ENCODE measurements at regions not wholly inside any gene's neighbourhood (a gene's known extent, or its start where the extent isn't known, plus 50 kb on each side); places are given as distances from the start of the nearest gene placed in this dataset.

GRCh38 chr6:132910759-132911158, 96.4 kb downstream of the RPS12 start:
- no peaks in the 10 kb centered on the region for H3K79me1 ChIP-seq (ENCODE audit: low read depth, low read length)
- H2AFZ ChIP-seq (ENCODE audit: low read length) = no peak overlapping the region
- H2AK5ac ChIP-seq (ENCODE audit: low read depth, low read length) = no peak overlapping the region
- no peak overlapping the region for H4K8ac ChIP-seq (ENCODE audit: extremely low read depth, insufficient read depth, low read length)
- H3K27me3 ChIP-seq (replicated peaks in 1 of 4; ENCODE audit: control insufficient read depth in 3 of 4, extremely low read depth in 1 of 4, insufficient read depth in 3 of 4, low read length in 3 of 4) = no peaks in the 10 kb centered on the region
- H3K79me2 ChIP-seq (ENCODE audit: control insufficient read depth in 1 of 2, insufficient read depth in 2 of 2, low read length in 2 of 2) = no peaks in the 10 kb centered on the region
- H2BK20ac ChIP-seq (ENCODE audit: low read length) = no peak overlapping the region
- no peak overlapping the region for H3K56ac ChIP-seq (replicated peaks; ENCODE audit: insufficient read length, low read depth, low read length)
- H3K9ac ChIP-seq (replicated peaks in 1 of 4; ENCODE audit: extremely low read depth in 1 of 4, low read depth in 3 of 4, low read length in 3 of 4) = no peak overlapping the region
- no peak overlapping the region for H3K18ac ChIP-seq (ENCODE audit: extremely low read depth, low read length)
- no peaks in the 10 kb centered on the region for H3K9me3 ChIP-seq (ENCODE audit: insufficient read depth in 2 of 2, low read depth in 1 of 2, low read length in 1 of 2)
- no peak overlapping the region for H3K23ac ChIP-seq (ENCODE audit: insufficient read length)
- POLR2A ChIA-PET (ENCODE audit: partially characterized antibody) = interaction anchor here (1.1 kb wide), 1 partner anchor 92 kb away, joined by 3 read pairs; no protein-coding TSS in a partner anchor
- H3K27ac ChIP-seq (ENCODE audit: low read depth, low read length) = no peak overlapping the region
- H2BK5ac ChIP-seq (ENCODE audit: low read depth, low read length) = no peak overlapping the region
- H3K36me3 ChIP-seq (ENCODE audit: control insufficient read depth in 2 of 4, insufficient read depth in 4 of 4, low read length in 3 of 4) = no peaks in the 10 kb centered on the region
- no peaks in the 10 kb centered on the region for H3K23me2 ChIP-seq (ENCODE audit: low read depth, low read length)
- no peak overlapping the region for H2BK15ac ChIP-seq (ENCODE audit: low read length)
- no peak overlapping the region for H3K14ac ChIP-seq (ENCODE audit: insufficient read length)
- H4K20me1 ChIP-seq (replicated peaks in 1 of 2; ENCODE audit: control insufficient read depth in 1 of 2, insufficient read depth in 2 of 2, low read length in 2 of 2) = no peaks in the 10 kb centered on the region
- no peak overlapping the region for H2BK120ac ChIP-seq (replicated peaks; ENCODE audit: low read depth, low read length)
- no peak overlapping the region for H4K5ac ChIP-seq (ENCODE audit: insufficient read length, low read depth, low read length)
- 92% methylated on average over 2 of the region's 2 CpGs; no CpG with 5 or more reads in 1 of the 2 experiments for WGBS, 2 experiments (ENCODE audit: extremely low coverage in 1 of 2, insufficient coverage in 1 of 2, insufficient read length in 1 of 2, insufficient replicate concordance in 2 of 2, low coverage in 1 of 2, low lambda C conversion rate in 2 of 2, missing lambda C conversion rate in 1 of 2)
- H3K4me2 ChIP-seq (ENCODE audit: insufficient read depth in 1 of 2, low read depth in 2 of 2, low read length in 2 of 2) = no peak overlapping the region
- H3K4ac ChIP-seq (replicated peaks; ENCODE audit: insufficient read length, low read depth, low read length) = no peak overlapping the region
- no peak for DNase-seq (ENCODE audit: low read depth in 1 of 2, low spot score in 2 of 2)
- CTCF ChIA-PET (ENCODE audit: partially characterized antibody) = interaction anchor here (1.3 to 1.4 kb wide), 2 partner anchors 27 to 80 kb away, joined by 4 read pairs; no protein-coding TSS in a partner anchor
- H3K4me1 ChIP-seq (replicated peaks in 1 of 4; ENCODE audit: control insufficient read depth in 3 of 4, insufficient read depth in 4 of 4, low read length in 3 of 4) = no peaks in the 10 kb centered on the region
- no peak for TF ChIP-seq E2F6 (IDR thresholded peaks at IDR 0.05)
- no peak for TF ChIP-seq ATF3 (IDR thresholded peaks at IDR 0.05; ENCODE audit: insufficient read depth, low read depth, low read length)
- H2BK12ac ChIP-seq (ENCODE audit: low read depth, low read length) = no peak overlapping the region
- FAIRE-seq = no peak
- no peak overlapping the region for H4K91ac ChIP-seq (replicated peaks; ENCODE audit: insufficient read length, low read length)
- H3K4me3 ChIP-seq (ENCODE audit: extremely low read depth in 1 of 4, insufficient read depth in 2 of 4, low read depth in 3 of 4, low read length in 4 of 4) = no peak overlapping the region

All from H1 (cell line).